HG03571 (cell line): ENCODE measurements at regions not wholly inside any gene's neighbourhood (a gene's known extent, or its start where the extent isn't known, plus 50 kb on each side); places are given as distances from the start of the nearest gene placed in this dataset.
"Not testable (repeated sequence)": the region's sequence is repeated elsewhere in the genome, so short reads cannot be mapped to it uniquely, and the experiment has no call there.

Experiments
- ATAC-seq: cut with Tn5 transposase; IDR thresholded peaks from one replicate; pipeline ENCODE4 v1.9.1; 2021; ENCODE audit not compliant: unreplicated experiment

- ATAC-seq = no peak
Observed at GRCh38 chr16:14384745-14385144, 245.3 kb downstream of the PARN start.

- not testable (repeated sequence) for ATAC-seq
Observed at GRCh38 chr16:14383844-14384243, 246.2 kb downstream of the PARN start.

GRCh38 chr16:14378689-14379467 lies 251.2 kb downstream of the PARN start:
- no peak for ATAC-seq

- ATAC-seq = no peak
Observed at GRCh38 chr16:14378131-14378551, 251.9 kb downstream of the PARN start.

- ATAC-seq = no peak
Observed at GRCh38 chr16:14377326-14377725, 252.7 kb downstream of the PARN start.

- no peak for ATAC-seq
Observed at GRCh38 chr16:14375132-14375491, 254.9 kb downstream of the PARN start.

GRCh38 chr16:14374451-14375131 lies 255.5 kb downstream of the PARN start:
- ATAC-seq = no peak

- ATAC-seq = no peak
Observed at GRCh38 chr16:14373896-14374295, 256.2 kb downstream of the PARN start.

- no peak for ATAC-seq
Observed at GRCh38 chr16:14373406-14373805, 256.7 kb downstream of the PARN start.

GRCh38 chr16:14372471-14372870 lies 257.6 kb downstream of the PARN start:
- ATAC-seq = no peak

- no peak for ATAC-seq
Observed at GRCh38 chr16:14371778-14372431, 258.2 kb downstream of the PARN start.

GRCh38 chr16:14370736-14371234 lies 259.3 kb downstream of the PARN start:
- ATAC-seq = no peak

- no peak for ATAC-seq
Observed at GRCh38 chr16:14369734-14370598, 260.1 kb downstream of the PARN start.

- no peak for ATAC-seq
Observed at GRCh38 chr16:14368399-14368798, 261.7 kb downstream of the PARN start.

- no peak for ATAC-seq
Observed at GRCh38 chr16:14366974-14367707, 262.9 kb downstream of the PARN start.

GRCh38 chr16:14366447-14366846 lies 263.6 kb downstream of the PARN start:
- ATAC-seq = no peak

GRCh38 chr16:14365200-14365851 lies 264.7 kb downstream of the PARN start:
- no peak for ATAC-seq

- no peak for ATAC-seq
Observed at GRCh38 chr16:14364386-14365199, 265.5 kb downstream of the PARN start.

GRCh38 chr16:14364112-14364385 lies 266.0 kb downstream of the PARN start:
- no peak for ATAC-seq
